LHCN-M2 (cell line): ENCODE measurements at regions not wholly inside any gene's neighbourhood (a gene's known extent, or its start where the extent isn't known, plus 50 kb on each side); places are given as distances from the start of the nearest gene placed in this dataset.
"Not testable (repeated sequence)": the region's sequence is repeated elsewhere in the genome, so short reads cannot be mapped to it uniquely, and the experiment has no call there.

Source experiments
- DNase-seq: peaks from one replicate; pipeline ENCODE4 v3.0.0-alpha.2; 2012; ENCODE audit warnings: low read depth

DNA sequence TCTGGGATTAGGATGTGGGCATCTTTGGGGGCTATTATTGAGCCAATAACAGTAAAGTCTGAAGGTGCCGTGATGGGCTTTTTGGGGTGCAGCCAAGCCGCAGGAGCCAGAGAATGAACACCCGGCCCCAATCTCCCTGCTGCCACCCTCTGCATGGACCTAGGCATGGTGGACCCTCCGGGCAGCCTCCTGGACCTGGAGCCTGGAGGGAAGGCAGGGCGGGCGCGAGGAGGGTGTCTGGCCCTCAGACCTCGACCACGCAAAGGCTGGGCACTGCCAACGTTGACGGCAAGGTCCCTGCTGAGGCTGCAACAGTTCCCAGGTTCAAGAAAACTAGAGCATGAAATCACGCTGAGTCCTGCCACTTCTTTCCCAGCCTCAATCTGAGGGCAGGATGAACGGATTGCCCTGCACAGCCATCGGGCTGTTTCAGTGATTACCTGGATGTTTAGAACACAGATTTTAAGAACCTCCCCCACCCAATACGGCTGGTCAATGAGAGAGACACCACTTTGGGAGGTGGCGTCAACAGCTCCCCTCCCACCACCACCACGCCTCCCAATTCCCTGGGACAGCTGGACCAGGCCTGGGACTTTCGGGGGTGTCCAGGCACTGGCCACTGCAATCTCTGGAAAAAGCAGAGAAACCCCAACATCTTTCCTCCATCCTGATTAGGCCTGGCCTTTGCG lies 147.4 kb downstream of the NPIPB11 start:
- not testable (repeated sequence) for DNase-seq

DNA sequence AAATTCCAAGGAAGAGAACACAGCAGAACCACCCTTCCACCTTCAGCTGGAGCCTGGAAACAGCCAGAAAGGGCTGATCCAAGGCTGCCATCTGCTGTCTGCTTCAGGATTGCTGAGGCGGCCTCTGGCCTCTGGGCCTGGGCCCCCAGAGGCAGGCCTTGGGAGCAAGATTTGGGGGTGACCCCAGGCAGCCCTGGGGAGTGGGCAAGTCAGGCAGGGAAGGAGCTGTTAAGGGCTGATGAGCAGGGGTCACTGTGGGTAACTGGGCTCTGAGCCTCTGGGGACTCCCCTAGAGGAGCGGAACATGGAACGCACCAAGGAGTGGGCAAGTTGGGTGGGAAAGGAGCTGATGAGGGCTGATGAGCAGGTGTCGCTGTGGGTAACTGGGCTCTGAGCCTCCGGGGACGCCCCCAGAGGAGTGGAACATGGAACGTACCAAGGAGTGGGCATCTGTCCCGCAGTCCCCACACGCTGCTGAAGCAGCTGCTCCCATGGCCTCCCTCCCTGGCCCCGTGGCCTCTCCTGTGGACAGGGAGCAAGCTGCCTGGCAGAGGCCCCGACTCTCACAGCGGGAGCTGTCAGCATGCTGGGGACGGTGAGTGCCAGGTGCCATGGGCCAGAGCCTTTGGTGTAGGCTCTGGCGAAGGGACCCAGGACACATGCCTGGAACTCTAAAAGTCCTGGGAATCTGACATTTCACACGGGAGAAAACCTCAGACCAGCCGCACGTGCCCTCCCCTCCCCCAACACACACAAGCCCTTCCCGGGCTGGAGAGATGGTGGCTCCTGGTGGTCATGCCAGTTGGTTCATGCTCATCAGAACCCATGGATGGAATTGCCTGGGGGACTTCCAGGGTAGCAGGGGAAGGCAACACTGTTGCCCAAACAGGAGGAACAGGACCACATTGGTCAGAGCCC lies 148.8 kb downstream of the NPIPB11 start:
- peak; percentile 60 for DNase-seq

DNA sequence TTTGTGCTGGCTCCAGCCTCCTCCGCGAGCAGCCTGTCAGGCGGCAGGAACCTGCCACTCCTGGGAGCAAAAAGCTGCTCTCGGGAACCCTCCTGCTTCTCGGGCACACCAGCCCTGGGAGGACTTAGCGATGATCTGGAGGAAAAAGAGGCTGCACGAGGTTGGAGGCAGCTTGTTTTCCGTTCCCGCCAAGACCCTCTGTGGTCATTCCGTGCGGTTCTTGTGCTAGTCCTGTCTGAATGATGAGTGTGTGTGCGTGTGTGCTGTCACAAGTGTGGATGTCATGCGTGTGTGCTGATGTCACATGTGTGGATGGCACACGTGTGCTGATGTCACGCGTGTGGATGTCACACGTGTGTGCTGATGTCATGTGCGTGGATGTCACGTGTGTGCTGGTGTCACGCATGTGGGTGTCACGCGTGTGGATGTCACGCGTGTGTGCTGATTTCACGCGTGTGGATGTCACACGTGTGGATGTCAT lies 150.0 kb downstream of the NPIPB11 start:
- DNase-seq = no peak

DNA sequence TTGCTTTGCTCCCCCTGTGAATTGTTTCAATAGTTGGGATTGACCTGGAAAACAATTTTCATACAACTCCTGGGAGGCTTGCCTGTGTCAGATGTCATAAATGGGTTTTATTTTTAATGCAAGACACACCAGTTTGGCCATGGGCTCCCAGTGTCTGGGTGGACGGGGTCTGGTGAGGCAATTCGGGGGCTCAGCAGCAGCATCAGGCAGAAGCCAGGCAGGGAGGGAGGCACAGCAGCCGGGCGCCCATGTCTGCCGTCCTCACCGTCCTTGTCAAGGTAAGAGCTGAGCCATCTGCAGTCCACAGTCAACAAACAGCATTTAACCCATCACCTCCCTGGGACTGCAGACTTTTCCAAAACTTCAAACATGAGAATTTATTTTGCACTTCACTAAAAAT lies 150.6 kb downstream of the NPIPB11 start:
- not testable (repeated sequence) for DNase-seq

DNA sequence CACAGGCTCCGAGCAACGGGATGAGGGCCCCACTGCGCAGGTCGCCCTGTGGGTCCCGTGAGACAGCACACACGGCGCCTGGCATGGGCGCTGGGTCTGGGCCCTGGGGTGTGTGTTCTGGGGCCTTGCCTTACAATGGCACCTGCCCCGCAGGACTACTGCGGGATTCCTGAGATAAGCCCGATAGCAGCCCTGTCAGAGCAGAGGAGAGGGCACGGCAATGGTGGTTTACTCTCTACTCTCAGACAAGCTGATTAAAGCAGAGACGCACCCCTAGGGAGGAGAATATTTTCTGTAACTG lies 151.1 kb downstream of the NPIPB11 start:
- DNase-seq = not testable (repeated sequence)

DNA sequence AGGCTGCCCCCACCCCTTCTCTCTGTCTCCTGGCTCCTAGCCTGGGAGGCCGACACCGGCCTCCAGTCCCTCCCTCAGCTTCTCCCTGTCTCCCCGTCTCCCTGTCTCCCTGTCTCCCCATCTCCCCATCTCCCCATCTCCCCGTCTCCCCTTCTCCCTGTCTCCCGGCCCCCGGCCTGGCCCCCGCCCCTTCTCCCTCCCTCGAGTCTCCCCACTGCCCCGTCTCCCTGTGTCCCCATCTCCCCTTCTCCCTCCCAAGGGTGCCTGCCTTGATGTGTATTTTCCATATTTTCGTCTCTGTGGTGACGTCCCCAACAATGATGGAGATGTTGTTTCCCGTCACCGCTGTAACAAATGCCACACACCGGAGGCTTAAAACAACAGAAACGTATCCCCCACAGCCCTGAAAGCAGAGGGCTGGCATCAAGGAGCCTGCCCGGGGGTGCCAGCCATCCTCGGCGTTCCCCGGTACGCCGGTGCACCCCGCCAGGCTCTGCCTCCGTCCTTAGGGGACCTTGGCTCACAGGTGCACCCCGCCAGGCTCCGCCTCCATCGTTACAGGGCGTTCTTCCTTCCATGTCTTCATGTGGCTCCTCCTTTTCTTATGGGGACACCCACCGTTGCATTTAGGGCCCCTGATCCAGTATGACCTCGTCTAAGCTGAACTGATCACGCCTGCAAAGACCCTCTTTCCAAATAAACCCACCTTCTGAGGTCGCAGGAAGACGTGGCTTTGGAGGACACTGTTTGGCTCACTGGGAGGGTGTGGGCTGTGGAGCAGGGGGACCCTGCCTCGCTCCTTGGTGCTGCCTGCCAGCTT lies 151.6 kb downstream of the NPIPB11 start:
- no peak for DNase-seq

DNA sequence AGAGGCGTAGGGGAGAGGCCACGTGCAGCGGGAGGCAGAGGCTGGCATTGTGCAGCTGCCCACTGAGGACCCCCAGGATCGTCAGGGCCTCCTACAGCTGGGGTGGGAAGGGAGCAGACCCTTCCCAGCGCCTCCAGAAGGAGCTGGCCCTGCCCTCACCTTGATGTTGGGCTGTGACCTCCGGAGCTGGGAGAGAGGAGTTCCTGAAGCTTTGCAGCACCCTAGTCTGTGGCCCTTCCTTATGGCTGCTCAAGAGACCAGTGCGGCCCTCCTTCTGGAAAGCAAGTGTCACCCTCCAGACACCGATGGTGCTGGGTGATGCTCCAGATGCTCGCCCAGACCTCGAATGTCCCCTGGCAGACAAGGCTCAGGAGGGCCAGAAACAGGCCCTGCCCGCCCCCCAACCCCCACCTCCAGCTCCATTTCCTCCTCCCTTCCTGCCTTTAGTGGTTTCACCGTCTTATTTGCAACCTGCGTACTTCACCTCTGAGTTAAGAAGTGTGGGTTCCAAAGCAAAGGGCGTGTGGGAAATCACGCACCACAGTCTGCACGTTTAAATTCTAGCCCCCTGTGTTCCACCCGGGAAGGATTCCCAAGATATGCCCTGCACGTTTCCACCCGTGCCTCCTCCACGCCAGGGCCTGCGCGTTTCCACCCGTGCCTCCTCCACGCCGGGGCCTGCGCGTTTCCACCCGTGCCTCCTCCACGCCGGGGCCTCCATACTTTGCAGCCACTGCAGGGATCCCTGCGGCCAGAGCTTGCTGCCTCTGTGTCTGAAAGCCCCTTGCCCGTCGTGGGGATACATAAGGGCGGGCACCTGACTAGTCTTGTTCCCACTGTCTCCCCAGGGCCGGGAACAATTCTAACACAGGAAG lies 152.6 kb downstream of the NPIPB11 start:
- DNase-seq = not testable (repeated sequence)

DNA sequence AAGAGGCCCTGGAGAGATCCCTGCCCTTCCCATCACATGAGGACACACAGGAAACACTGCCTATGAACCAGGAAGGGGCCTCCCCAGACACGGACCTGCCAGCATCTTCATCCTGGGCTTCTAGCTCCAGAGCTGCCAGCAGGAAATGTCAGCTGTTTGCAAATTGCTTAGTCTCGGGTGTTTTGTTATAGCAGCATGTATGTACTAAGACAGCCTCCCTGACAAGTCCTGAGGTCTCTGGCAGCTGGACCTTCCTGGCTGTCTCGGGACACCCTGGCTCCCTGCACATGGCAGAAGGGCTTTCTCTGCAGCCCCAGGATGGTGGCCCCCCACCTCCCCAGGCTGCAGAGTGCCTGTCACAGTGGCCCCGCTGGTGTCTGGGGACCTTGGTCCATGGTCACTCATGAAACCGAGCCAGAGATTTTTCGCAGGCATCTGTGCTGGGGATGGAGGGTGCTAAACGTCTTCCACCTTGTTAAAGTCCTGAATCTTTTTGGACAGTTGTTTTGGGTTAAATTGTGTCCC lies 153.4 kb downstream of the NPIPB11 start:
- DNase-seq = not testable (repeated sequence)

DNA sequence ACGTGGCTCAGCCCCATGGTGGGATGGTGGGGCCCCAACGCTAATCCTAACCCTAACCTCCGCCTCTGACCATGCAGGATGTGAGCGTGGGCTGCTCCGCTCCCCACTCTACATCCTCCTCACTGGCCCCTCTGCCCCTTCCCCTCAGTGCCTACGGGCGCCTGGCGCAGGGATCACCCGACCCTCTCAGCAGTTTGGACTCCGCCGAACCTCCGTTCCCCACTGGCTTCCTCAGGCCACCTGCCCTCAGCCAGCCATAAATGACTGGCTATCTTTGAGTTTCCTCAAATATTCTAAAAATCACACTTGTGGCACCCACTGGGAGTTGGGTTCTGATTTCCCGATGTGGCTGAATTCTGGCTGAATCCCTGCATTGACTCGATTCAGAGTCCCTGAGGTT lies 154.2 kb downstream of the NPIPB11 start:
- not testable (repeated sequence) for DNase-seq

DNA sequence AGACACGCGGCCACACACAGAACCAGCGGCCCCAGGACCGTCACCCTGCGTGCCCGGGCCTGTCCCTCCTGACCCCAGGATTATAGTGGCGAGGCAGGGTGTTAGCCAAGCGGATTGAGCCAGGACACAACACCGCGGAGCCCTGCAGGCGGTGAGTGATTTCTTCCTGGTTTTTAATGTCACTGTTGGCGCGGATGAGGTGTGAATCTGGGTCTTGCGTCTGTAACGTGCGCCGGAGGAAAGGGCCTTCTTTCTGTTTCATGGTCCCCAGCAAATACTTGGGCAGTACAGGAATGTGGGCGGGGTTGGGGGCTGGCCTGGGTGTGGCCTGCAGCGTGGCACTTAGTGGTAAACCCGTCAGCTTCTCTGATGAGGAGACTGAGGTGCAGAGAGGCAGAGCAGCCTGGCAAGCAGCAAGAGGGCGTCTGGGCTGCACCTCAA lies 154.9 kb downstream of the NPIPB11 start:
- not testable (repeated sequence) for DNase-seq

DNA sequence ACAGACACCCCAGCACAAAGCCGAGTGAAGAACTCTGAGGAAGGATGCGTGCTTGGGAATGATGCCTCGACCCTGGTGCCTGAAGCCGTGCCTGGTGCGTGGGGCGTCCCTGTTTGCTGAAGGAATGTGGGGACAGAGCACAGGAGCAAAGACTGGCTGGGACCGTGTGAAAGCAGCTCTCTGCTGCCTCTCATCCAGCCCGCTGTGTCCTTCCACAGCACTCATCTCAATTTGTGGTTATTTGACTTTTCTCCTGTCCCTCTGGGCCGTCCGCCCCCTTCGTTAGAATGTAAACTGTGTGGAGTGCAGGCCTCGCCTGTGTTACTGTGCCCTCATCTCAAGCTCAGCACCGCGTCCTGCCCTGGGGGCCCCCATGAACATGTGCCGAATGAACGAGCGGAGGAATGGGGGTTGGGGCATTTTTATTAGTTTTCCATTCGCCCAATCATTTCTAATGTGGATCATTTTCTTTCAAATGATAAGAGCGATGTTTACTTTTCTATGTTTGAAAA lies 155.5 kb downstream of the NPIPB11 start:
- DNase-seq = not testable (repeated sequence)

DNA sequence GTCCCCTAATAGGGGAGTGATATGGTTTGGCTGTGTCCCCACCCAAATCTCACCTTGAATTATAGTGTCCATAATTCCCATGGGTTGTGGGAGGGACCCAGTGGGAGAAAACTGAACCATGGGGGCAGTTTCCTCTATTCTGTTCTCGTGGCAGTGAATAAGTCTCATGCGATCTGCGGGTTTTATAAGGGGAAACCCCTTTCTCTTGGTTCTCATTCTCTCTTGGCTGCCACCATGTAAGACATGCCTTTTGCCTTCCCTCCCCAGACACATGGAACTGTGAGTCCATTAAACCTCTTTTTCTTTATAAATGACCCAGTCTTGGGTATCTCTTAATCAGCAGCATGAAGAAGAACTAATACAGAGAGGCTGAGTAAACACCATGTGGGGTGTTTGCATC lies 156.0 kb downstream of the NPIPB11 start:
- DNase-seq = not testable (repeated sequence)

DNA sequence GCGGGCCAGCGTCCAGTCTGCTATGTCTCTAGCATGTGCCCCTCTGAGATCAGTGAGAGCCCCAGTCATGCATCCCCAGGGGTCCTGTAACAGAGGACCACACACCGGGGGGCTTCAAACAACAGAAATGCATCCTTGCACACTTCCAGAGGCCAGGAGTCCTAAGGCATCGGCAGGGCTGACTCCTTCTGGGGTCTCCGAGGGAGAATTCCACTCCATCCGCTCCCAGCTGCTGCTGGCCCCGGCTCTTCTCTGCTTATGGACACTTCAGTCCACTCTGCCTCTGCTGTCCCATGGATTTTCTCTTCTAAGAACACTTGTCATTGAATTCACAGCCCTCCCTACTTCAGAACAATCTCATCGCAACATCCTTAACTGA lies 157.6 kb downstream of the NPIPB11 start:
- DNase-seq = not testable (repeated sequence)

DNA sequence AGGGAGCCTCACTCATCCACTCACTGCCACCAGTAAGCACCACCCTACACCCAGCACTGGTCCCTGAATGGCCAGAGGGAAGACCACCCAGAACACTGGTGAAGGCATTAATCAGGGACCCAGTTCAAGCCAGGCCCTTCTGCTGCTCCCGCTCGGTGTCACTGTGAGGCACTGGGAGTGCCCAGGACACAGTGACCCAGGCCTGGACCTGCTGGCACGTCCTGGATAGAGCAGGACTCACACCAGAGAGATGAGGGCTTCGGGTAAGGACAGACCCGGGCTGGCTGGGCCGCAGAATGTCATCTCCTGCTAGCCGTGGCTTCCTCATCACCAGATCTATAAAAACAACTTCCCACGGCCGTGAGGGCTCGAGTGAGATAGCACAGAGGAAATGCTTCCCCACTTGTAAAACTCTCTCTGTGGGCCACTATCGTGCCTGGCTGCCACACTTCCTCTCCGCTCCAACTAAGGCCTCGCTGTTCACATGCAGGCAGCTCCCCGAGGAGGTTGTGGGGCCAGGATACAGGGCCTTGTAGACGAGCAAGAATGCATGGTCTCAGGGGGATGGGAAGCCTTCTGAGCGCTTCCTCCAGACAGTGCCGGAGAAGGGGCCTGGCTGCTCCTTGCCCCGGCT lies 158.1 kb downstream of the NPIPB11 start:
- DNase-seq = not testable (repeated sequence)

DNA sequence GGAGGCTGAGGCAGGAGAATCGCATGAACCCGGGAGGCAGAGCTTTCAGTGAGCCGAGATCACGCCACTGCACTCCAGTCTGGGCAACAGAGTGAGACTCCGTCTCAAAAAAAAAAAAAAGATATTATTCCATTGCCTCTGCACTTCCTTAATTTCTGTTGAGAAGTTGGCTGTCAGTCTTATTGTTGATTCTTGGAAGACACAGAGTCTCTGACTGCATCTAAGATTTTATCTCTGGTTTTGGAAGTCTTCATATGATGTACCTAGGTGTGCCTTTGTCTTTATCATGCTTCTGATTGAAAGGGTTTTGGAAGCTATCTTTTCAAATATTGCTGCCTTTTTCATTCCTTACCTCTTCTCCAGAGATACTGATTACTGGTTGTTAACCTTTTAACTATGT lies 160.4 kb downstream of the NPIPB11 start:
- not testable (repeated sequence) for DNase-seq

DNA sequence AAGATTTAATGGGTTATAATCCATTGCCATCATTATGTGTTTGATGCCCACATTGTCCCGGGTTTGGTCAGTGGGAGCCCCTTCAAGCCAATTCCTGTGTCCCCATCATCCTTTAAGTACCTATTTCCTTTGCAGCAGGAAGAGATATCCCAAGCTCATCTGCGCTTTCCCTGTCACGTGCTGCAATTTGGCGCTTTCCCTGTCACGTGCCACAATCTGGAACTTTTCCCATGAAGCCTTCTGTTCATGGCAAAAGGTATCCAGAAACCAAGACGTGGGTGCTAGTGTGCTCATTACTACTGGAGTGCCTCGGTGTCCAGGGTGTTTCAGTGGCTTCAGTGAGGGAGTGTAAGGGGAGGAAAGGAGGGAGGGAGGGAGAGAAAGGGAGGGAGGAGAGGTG lies 168.5 kb downstream of the NPIPB11 start:
- no peak for DNase-seq

DNA sequence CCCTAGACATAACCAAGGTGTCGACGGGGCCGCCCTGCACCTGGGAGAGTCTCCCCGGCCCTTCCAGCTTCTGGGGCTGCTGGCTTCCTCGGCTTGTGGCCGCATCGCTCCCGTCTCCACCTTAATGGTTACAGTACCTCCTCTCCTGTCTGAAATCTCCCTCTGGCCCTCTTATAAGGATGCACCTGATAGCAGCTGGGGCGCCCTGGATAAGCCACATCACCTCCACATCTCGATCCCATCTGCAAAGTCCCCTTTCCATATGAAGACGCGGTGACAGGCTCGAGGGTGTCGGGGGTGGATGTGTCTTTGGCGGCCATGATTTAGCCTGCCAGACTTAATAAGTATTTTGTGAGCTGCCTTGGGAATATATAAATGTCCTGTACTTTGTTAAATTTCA lies 169.0 kb downstream of the NPIPB11 start:
- not testable (repeated sequence) for DNase-seq

DNA sequence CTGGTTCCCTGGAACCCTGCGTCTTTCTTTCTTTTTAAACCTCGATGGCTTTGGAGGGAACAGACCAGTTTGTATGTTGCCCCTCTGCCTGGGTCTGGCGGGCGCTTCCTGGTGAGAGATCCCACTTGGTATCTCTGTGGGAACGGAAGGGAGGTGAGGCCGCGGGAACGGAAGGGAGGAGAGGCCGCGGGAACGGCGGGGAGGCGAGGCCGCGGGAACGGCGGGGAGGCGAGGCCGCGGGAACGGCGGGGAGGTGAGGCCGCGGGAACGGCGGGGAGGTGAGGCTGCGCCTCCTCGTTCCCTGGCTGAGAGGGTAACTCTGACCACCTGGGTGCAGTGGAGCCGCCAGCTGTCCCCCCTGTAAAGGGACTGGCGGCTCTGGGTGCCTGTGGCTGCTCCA lies 169.5 kb downstream of the NPIPB11 start:
- DNase-seq = not testable (repeated sequence)

DNA sequence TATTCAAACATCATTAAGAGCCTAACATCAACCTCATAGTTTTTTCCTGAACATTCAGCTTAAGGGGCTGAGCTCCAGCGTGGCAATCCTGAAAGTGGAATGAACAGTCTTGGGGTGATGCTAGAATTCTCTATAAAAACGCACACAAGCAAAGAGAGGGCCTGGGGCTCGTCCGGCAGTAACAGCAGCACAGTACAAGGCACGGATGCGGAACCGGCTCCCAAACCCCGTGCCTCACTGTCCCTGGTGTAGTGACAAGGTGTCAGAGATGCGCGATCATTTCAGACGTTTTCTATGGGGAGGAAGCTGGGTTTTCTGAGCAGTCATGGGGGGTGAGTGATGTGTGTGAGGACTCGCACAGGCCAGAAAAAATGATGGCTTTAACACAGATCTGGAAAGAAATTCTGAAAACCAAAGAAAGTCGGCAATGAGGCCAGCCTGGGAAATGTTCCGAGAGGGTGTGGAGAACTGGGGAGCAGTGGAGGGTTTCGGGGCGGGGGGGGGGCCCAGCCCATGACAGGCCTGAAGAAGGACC lies 170.6 kb downstream of the NPIPB11 start:
- DNase-seq = not testable (repeated sequence)
